GM21723 (cell line): ENCODE measurements at regions not wholly inside any gene's neighbourhood (a gene's known extent, or its start where the extent isn't known, plus 50 kb on each side); places are given as distances from the start of the nearest gene placed in this dataset.

Experiments used
- ATAC-seq: cut with Tn5 transposase; IDR thresholded peaks from one replicate; pipeline ENCODE4 v1.9.1; 2021; ENCODE audit warnings: mild to moderate bottlenecking, moderate library complexity; ENCODE audit not compliant: unreplicated experiment

DNA sequence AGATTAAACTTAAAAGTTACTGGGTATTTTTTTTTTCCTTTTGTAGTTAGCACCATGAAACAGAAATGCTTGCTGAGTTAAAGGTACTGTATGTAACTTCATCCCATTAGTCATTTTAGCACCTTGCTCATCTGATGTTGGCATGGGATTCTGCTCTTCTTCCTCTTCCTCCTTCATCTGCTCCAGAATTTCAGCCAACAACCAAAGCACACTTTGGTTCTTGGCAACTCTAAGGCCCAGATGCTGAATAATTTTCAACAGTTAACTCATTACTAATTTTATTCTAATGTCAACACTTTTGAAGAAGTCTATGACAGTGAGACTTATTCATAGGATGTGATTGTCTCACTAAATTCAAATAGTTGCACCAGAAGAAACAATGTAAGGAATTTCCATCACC is 359.2 kb downstream of the KCTD12 start:
- ATAC-seq: no peak

DNA sequence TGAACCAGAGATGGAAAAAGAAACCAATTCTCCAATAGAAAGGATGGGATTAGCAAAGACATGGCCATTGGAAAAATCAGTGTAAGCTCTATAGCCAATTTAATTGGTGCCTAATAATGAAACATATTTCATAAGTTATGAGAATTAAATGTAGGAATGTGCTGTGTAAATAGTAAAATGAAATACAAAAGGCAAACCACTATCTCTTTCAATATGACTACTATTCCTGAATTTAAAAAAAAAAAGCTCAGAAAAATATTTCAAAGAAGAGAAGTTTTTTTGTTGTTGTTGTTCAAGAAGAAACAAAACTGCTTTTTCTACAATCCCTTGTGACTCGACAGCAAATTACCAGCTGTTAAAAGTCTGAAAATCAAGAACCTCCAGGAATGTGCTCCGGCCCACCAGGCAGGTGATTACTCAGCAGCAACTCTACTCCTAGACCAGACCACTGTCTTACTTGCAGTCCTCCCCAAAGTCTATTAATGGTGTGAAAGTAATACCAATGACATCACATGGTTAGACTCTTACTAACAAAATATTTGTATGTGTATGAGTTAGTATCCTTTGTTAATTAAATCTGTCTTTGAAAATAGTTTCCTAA is 362.4 kb downstream of the KCTD12 start:
- ATAC-seq: peak; percentile 90

DNA sequence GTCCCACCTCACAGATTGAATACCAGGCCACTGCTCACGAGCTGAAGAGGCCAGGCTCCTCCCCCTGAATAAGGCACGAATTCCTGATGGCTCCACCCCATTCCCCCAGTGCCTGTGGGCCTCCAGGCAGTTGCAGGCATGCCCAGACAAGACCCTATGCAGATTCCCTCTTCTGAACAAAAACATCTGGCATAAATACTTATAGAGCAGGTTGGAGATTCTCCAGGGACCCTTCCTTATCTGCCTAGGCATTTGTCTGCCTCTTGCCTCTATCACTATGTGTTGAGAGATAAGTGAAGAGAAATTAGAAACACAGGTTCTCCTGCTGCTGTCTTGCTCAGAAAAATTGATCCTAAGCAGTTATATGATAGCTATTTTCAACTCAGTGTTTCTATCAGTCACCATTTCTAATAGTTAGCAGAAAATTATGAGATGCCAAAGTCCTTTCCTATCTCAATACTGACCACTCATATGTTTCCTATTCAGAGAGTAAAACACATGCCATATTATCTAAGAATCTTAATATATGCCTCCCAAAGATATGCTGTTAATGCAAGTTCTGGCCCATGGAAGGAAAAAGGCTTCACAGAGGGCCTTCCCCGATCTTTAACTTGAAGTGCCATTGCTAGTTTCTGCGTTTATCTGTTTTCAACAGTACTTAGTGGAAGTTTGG is 364.0 kb downstream of the KCTD12 start:
- no peak for ATAC-seq

DNA sequence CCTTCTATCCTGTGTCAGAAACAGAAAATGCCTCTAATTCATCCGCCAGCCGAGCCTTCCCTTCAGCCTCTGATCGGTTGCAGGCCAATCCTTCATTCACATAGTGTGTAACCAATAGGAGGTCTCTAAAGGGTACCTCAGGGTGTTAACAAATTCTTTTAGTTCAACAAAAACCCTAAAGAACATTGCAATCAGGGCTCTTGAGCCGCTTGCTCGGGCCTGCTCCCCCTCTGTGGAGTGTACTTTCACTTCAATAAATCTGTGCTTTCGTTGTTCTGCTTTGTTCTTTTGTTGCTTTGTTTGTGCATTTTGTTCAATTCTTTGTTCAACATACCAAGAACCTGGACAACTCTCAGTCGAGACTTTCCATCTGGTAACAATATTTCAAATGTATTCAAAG is 366.5 kb downstream of the KCTD12 start:
- no peak for ATAC-seq

DNA sequence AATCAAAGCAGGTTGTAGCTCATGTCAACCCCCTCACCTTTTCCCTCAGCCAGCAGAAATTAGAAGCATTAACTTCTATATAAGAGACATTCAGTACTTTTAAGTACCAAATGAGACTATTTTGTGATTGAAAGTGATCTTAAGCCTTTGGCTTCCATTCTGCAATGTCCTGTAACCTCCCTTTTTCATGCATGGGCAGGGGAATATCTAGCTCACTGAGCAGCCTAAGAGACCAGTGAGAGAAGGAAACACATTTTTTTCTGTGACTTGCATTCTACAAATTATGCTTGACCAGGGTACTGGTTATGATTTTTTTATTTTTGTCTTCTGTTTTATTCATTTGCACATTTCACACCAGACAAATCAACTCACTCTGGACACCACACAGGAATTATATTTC is 369.6 kb downstream of the KCTD12 start:
- ATAC-seq: no peak

DNA sequence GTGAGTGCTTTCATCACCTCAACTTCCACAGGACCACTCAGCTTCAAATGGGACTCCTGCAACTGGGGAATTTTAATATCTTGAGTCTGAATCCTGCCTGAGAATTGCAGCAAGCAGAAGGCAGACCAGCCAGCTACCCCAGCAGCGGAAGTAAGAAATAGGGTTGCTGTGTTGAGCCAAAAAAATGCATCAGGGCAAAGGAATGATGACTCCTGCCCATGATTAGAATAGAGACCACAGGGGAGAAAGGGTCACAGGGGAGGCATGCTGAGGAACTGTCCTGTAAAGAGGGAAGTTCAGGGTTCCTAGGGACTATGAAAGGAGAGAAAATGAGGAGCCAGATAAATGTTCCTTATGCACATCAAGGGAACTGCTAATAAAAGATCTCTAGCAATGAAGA is 370.2 kb downstream of the KCTD12 start:
- no peak for ATAC-seq

DNA sequence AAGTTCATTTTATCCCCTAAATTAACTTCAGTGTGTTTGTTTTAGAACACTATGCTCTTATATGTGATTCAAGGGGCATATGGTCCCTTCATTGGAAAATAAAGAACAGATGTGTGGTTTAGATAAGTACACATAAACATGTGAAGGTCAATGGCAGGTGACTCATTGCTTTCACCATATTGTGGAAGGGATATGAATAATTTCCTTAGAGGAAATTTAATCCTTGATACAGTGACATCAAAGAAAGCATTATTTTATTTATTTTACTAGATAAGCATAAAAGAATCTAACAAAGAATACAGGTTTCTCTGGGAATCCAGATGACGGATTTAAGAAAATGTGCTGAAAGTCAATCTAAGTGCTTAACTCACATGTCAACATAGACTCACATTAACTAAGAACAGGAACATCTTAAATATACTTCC is 373.5 kb downstream of the KCTD12 start:
- ATAC-seq: no peak

DNA sequence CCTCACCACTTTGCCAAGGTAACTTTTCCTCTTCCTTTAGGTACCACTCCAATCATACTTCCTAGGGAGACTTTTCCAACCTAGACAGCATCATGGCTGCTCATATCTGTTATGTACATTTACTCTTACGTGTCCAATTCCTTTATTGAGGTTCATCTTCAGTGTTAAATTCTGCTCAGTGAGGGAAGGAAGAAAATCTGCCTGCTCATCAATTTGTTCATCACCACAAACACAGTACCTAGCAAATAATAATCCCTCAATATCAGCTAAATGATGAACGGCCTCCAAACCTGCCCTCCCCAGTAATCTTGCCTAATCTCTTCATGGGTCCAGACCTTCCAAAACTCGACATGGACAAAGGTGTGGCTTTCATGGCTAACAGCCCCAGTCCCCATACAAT is 380.8 kb downstream of the KCTD12 start:
- no peak for ATAC-seq

DNA sequence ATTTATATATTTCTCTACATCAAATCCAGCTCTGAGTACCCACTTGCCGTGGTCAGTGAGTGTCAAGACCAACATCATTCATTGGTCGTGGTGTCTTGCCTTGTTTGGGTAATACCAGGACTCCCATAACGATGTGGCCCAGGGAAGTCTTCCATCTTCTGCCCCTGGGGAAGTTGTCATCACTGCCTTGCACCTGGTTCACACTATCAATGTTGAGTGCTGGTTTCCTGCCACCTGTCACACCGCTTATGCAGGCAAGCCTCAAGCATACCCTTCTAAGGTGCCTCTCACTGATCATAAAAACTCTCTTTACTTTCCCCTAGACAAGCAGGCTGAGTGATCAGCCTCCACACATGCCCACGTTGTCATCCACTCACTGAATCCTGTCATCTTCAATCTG is 382.4 kb downstream of the KCTD12 start:
- no peak for ATAC-seq

DNA sequence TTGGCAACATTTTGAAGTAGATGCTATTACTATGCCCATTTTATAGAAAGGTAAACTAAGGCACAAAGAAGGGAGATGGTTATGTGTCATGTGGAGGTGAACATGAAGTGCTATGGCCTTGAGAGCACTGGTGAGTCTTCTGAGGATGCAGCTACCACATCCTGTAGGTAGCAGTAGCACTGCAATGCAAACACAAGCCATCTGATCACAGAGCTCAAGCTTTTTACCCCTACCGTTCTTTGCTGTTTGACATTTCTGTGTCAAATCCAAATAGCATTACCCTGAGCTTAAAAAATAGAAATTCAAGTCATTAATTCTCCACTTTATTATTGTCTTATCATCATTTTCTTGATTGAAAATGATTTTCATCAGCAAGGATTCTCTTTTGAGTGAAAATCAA is 382.9 kb downstream of the KCTD12 start:
- ATAC-seq: no peak

DNA sequence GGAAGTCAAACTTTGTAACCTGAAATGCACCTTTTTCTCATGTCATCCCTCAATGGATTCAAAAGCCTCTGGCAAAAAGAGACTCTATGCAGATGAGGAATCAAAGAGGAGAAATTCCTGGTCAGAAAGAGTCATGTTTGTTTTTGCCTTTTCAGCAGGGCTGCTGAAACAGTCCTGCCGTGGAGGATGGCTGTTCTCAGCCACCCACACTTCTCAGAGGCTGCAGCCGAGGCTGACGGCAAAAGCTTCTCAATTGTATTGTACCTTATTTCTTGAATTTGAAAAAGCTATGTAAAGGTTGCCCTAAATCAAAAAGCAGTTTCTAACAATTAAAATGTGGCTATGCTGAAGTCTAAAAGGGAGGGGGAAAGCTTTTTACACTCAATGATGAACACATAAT is 385.3 kb downstream of the KCTD12 start:
- ATAC-seq: no peak

DNA sequence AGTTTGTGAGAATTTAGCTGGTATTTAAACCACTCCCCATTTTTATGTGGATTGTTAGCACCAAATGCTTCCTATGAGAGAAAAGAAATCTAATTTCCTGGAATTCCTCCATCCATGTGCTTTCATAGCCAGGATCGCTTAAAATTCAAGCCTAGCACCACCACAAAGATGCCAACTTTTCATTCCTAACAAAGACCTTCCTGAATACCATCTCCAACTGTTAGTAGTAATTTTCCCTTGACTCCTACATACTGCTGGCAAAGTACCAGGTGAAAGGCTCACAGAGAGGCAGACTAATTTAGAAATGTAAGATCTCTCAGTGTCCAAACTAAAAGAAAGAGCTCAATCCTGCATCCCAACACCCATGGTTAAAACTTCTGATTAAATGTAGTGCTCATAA is 386.3 kb downstream of the KCTD12 start:
- no peak for ATAC-seq

DNA sequence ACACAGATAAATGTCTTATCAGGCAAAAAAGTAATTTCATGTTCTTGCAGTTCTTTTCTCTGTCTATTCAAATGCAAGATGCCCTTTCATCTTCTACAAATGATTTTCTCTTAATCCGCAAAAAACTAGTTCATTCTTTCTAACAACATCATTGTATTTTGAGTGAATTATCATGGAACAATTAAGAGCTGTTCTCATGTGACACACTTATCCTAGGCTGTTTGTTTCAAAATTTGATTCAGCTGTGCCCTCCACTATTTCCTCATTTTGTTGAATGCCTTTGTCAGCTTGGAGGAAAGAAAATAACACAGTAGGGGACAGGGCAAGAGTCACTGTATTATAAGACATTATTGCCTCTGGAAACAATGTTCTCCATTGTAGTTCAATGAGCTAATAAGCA is 396.9 kb downstream of the KCTD12 start:
- ATAC-seq: no peak

DNA sequence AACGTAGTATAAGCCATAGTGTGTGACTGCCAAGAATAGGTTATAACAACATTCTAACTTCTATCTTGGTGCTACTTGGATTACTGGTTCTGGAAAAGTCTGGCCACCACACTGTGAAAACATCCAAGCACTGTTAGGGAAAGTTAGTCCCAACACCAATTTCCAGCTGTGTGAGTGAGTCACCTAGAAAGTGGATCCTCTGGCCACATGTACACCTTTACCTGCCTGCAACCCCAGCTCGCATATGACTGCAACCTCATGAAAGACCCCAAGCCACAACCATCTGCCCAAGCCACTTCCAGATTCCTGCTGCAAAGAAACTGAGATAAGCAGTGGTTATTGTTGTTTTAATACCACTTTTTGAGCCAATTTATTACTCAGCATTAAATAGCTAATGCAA is 404.5 kb downstream of the KCTD12 start:
- ATAC-seq: no peak

DNA sequence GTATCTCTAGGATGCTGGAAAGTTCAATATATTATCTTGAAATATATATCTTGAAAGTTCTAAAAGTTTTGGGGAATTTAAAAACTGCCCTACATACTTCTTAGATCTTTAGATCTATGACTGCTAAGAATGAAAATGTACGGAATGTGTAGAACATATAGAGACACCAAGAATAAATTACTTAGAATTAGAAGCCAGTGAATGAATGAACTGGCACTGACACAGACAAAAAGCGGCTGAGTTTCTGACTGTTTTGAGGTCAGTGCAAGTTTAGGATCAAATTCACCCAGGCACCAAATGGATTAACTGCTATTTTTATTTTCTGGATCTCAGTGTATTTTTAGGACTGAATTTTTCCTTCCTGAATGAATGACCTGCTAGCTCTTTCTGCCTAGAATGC is 411.2 kb downstream of the KCTD12 start:
- no peak for ATAC-seq

DNA sequence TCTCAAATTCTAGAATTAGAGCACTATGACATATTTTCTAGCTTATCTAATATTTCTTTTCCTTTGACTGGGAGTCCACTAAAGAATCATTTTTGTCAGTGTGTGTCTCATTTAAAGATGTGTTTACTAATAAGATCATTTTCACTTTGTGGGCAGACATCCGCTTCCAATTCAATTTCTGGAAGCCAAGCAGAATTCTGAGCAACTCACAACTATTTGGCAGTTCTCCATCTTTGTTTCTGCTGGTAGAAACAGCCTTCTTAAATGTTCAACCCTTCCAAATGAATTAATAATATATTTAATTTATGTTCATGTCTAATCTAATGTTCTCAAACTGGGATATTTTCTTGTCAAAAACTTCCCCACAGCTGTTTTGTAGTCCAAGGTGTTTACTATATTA is 411.8 kb downstream of the KCTD12 start:
- ATAC-seq: no peak

DNA sequence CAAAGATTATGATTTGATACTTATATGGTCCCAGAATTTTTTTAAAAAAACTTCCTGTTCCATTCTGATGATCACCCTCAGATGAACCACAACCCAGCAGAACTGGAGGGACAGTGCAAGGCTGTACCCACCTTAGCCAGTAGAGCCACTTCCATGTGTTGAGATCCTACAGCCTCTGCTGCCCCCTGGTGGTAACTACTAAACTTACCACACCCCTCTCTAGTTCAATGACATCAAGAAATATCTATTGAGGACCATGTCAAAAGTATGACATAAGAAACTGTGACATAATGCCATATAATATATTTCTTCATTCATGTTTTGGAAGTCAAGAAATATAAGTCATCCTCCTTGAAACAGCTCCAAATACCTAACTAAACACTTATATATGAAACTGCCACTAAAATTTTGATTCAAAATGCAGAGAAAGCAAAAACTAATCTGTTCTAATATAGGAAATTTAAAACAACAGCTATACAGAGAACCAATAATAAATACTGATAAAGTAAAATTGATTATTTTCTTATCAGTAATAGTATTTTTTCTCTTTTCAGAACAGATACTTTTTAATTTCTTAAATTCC is 412.6 kb downstream of the KCTD12 start:
- ATAC-seq: peak; percentile 100

DNA sequence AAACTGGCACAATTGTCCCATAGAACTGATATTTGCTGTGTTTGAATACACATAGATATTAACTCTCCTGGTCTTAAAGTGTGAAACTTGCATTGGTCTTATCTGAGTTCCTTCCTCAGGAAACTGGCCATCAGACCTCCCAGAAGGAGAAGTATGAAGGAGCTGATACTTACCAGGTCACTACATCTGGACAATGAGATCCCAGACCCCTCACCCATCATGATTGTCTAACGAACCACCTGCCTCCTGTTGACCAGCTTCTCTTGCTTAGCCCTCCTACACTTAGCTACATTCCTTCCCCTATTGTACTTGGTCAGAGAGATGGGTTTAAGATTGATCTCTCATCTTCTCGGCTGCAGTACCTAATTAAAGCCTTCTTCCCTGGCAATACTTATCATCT is 413.3 kb downstream of the KCTD12 start:
- no peak for ATAC-seq

DNA sequence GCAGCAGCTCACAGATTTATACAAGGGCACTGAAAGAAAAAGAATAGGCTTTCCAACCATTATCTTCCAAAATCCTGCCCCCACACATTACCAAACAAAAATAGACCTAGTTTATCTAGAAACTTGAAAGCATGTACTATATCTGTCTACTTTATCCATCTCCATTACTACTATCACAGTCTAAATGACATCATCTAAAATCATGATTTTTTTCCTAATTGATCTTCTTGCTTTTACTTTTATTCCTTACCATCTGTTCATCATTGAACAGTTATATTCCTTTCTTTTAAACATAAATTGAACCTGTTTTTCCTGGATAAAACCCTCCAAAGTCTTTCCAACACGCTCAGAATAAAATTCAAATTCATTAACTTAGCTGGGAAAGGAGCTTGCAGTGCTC is 414.7 kb downstream of the KCTD12 start:
- no peak for ATAC-seq

DNA sequence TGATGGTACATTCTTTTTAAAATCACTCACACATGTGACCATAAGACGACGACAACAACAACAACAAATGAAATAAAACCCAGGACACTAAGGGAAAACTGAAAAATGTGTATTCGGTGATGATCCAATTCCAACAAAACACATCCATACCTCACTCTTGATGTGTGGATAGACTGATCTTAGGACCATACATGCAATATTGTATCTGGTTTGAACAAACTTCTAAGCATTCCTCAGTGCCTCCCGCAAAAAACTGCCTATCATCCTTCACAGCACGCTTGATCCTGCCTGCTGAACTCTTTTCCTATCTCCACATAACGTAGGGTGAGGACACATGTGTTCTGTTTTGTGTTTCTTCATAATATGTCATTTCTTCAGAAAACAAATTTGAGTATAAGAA is 415.2 kb downstream of the KCTD12 start:
- no peak for ATAC-seq

DNA sequence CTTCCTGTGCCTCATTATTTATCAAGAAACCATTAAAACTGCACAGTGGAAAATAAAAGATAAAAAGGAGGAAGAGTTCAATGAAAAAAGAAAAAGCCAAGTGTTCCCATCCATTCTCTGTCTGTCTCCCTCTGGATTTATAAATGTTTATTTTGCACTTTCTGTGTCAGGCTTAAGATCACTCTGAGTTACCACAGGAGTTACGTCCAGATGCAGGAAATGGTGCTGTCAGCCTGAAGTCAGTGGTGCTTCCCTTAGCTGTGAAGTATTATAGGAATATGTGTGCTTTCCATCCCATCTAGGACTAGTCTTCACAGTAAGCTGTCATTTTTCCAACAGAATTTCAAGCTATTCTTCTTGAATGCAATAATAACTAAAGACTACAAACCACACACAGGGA is 420.2 kb downstream of the KCTD12 start:
- no peak for ATAC-seq

DNA sequence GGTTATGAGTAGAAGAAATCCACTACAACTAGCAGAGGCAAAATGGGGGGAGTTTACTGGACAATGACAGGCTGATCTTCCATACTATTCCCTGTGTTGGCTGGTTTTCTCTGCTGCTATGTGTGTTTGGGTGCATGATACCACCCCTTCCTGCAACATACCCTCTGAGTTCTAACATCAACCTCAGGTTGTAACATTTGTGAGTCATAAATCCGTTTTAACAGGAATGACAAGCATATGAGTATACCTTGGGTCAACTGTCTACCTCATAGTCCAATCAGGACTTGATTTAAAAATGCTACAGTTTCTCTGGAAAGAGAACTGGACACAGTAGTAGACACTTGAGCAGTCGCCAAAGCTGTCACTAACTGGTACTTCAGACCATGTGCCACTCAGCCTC is 422.9 kb downstream of the KCTD12 start:
- ATAC-seq: no peak

DNA sequence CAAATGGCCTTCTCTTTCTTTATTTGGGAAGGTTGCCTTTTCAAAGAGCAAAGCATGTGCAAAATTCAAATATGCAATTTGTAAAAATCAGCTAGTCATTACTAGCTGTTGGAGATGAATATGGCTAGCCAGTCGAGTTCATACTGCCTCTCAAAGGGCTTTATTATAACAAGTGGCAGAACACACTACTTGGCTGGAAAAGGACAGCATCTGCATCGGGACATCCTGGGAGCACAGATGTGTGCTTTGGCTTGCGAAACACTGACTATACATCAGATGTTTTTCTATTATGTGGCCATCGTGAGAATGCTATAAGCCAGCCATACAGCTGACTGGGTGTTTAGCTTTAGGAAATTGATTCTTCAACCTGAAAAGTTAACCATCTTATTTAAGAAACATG is 424.2 kb downstream of the KCTD12 start:
- ATAC-seq: no peak
